NCI-H2107 (cell line): ENCODE measurements at regions not wholly inside any gene's neighbourhood (a gene's known extent, or its start where the extent isn't known, plus 50 kb on each side); places are given as distances from the start of the nearest gene placed in this dataset.
A peak's percentile ranks its signal among the peaks of the same experiment; 100 is the strongest.

Experiments
- DNase-seq: peaks from one replicate; lab custom pipeline; 2025; lab: John Stamatoyannopoulos, UW

GRCh38 chr10:105727131-105727530, 1086.0 kb downstream of the SORCS3 start:
- no peak for DNase-seq

- no peak for DNase-seq
These were observed 1085.1 kb downstream of the SORCS3 start for GRCh38 chr10:105726149-105726548.

- DNase-seq: no peak
These were observed 1083.9 kb downstream of the SORCS3 start for GRCh38 chr10:105725007-105725406.

- no peak for DNase-seq
These were observed 1077.3 kb downstream of the SORCS3 start for GRCh38 chr10:105718207-105718995.

GRCh38 chr10:105714728-105715127, 1073.6 kb downstream of the SORCS3 start:
- DNase-seq: no peak

GRCh38 chr10:105707603-105708002, 1066.5 kb downstream of the SORCS3 start:
- no peak for DNase-seq

- DNase-seq: no peak
These were observed 1065.4 kb downstream of the SORCS3 start for GRCh38 chr10:105706281-105707026.

- DNase-seq: no peak
These were observed 1061.1 kb downstream of the SORCS3 start for GRCh38 chr10:105702211-105702610.

- no peak for DNase-seq
These were observed 1059.1 kb downstream of the SORCS3 start for GRCh38 chr10:105700218-105700617.

- no peak for DNase-seq
These were observed 1058.4 kb downstream of the SORCS3 start for GRCh38 chr10:105699504-105699903.

GRCh38 chr10:105698592-105698991, 1057.5 kb downstream of the SORCS3 start:
- no peak for DNase-seq

- no peak for DNase-seq
These were observed 1056.2 kb downstream of the SORCS3 start for GRCh38 chr10:105697290-105697780.

- DNase-seq: peak; percentile 0
These were observed 1050.7 kb downstream of the SORCS3 start for GRCh38 chr10:105691811-105692210.

- no peak for DNase-seq
These were observed 1041.8 kb downstream of the SORCS3 start for GRCh38 chr10:105682911-105683310.

GRCh38 chr10:105681051-105681450, 1040.0 kb downstream of the SORCS3 start:
- no peak for DNase-seq

- DNase-seq: no peak
These were observed 1038.7 kb downstream of the SORCS3 start for GRCh38 chr10:105679781-105680180.

- no peak for DNase-seq
These were observed 1034.2 kb downstream of the SORCS3 start for GRCh38 chr10:105675333-105675732.

- DNase-seq: no peak
These were observed 1033.4 kb downstream of the SORCS3 start for GRCh38 chr10:105674448-105674847.

- DNase-seq: no peak
These were observed 1017.6 kb downstream of the SORCS3 start for GRCh38 chr10:105658696-105659095.

GRCh38 chr10:105656856-105657255, 1015.8 kb downstream of the SORCS3 start:
- DNase-seq: no peak

GRCh38 chr10:105650306-105650705, 1009.2 kb downstream of the SORCS3 start:
- no peak for DNase-seq

GRCh38 chr10:105647354-105647753, 1006.3 kb downstream of the SORCS3 start:
- DNase-seq: no peak

GRCh38 chr10:105644978-105645377, 1003.9 kb downstream of the SORCS3 start:
- DNase-seq: no peak
